GM21381 (cell line): ENCODE measurements at regions not wholly inside any gene's neighbourhood (a gene's known extent, or its start where the extent isn't known, plus 50 kb on each side); places are given as distances from the start of the nearest gene placed in this dataset.
"Not testable (repeated sequence)": the region's sequence is repeated elsewhere in the genome, so short reads cannot be mapped to it uniquely, and the experiment has no call there.

Source experiments
- ATAC-seq: cut with Tn5 transposase; IDR thresholded peaks from one replicate; pipeline ENCODE4 v1.9.1; 2021; ENCODE audit warnings: mild to moderate bottlenecking, moderate library complexity; ENCODE audit not compliant: unreplicated experiment

- no peak for ATAC-seq
These were observed 188.5 kb upstream of the CCNG1 start for GRCh38 chr5:163248871-163249270.

- no peak for ATAC-seq
These were observed 184.4 kb upstream of the CCNG1 start for GRCh38 chr5:163252950-163253349.

DNA sequence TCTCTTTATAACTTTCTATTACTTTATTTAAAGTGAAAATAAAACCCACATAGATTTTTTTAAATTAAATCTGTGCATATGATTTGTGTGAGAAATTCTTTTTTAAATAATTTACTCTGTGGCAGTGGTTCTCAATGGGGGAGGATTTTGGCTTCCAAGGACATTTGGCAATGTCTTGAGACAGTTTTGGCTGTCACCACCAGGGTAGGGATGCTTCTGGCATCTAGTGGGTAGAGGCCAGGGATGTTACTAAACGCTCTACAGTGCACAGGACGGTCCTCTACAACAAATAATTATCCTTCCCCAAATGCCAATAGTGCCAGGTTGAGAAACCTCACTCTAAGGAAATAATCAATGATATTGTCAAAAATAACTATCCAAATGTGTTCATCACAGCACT lies 177.9 kb upstream of the CCNG1 start:
- no peak for ATAC-seq

DNA sequence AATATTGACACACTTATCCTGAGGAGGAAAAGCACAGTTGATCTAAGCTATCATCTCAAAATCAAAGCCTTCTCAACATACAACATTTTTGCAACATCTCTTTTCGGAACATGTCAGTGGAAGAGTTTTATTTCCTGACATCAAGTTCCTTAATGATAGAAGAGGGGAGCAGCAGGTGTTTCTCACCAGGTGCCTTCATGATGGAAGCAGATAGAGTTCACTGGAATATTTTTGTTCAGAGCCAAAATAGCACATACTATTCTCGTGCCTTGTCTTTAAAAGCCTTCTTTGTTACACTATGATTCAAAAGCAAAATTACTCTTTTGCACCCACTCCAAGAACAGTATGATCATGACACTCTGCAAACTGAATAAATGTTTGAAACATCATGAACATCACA lies 176.9 kb upstream of the CCNG1 start:
- no peak for ATAC-seq

GRCh38 chr5:163260961-163261360 lies 176.4 kb upstream of the CCNG1 start:
- no peak for ATAC-seq

DNA sequence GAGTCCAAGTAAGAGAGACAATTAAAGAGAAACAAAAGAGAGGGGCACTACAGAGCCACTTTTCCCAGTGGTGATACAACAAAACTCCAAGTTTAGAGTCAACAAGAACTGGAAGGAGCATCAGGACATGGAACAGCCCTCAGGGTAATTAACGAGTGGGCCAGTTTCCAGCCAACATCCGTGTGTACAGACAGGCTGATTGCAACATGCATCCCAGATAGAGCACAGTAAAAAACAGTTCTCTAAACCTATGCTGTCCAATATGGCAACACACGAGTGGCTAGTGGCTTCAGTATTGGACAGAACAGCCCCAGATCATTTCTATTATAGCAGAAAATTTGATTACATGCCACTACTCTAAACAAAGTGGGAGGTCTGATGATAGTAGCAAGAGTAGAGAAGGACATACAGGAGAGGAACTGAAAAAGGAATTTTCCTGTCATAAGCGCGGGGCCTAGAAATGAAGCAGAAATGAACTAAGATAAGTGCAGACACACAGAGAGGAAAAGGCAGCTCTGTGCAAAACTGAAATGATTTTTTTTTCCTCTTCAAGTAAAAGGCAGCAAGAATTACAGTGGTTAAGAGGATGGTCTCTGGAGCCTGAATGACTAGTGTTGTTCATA lies 175.6 kb upstream of the CCNG1 start:
- ATAC-seq, result no peak

GRCh38 chr5:163266249-163266648 lies 171.1 kb upstream of the CCNG1 start:
- not testable (repeated sequence) for ATAC-seq

- ATAC-seq, result no peak
These were observed 167.8 kb upstream of the CCNG1 start for GRCh38 chr5:163269624-163270023.

DNA sequence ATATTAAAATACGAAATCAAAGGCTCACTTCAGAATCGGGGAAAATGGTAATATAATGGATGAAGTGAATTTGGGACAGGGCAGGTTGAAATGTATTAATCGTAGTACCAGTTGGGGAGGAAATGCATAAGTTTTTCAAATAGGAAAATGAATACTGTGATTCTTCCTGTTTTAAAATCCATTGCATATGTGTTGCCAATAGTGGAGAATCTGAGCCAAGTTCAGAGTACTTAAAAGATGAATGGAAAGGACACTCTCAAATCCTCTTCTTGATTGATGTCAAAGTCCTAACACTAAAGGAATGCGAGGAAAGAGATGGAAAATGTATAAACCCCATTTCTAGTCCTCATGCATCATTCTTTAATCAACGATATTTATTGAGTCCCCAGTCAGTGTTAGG lies 160.9 kb upstream of the CCNG1 start:
- no peak for ATAC-seq

DNA sequence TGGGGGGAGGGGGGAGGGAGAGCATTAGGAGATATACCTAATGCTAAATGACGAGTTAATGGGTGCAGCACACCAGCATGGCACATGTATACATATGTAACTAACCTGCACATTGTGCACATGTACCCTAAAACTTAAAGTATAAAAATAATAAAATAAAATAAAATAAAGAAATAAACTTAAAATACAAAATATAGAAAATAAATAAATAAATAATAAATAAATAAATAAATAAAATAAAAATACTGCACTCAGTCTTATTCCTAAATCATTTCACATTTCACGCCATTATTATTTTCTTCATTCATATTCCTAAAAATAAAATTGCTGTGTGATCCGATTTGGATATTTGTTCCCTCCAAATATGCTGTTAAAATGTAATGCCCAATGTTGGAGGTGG lies 156.5 kb upstream of the CCNG1 start:
- ATAC-seq, result not testable (repeated sequence)

GRCh38 chr5:163281512-163281911 lies 155.9 kb upstream of the CCNG1 start:
- ATAC-seq, result no peak

DNA sequence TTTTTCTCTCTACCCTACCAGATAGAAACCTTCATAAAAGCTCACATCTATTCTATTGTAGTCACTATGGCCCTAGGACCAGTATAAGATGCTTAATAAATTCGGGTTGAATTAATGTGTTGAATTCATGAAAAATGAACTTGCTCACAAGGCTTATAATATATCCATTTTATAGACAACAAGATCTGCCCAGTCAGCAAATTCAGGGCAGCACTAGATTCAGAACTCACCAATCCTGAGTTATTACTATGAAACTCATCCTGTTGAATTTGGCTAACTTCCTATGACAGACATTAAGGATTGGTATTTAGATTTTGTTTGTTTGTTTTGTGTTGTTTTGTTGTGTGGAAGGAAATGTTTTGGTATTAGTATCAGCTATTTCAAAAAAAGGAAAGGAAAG lies 143.6 kb upstream of the CCNG1 start:
- no peak for ATAC-seq

DNA sequence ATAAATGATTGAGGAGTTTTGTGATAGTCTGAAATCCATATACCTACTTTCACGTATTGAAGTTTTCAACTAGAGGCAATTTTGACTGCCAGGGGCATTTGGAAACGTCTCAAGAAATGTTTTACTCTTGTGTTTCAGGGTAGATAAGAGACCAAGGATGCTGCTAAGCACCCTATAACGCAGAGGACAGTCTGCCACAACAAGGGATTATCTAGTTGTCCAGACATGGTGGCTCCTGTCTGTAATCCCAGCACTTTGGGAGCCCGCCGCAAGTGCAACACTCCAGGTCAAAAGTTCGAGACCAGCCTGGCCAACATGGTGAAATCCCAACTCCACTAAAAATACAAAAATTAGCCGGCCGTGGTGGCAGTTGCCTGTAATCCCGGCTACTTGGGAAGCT lies 133.7 kb upstream of the CCNG1 start:
- ATAC-seq, result no peak

DNA sequence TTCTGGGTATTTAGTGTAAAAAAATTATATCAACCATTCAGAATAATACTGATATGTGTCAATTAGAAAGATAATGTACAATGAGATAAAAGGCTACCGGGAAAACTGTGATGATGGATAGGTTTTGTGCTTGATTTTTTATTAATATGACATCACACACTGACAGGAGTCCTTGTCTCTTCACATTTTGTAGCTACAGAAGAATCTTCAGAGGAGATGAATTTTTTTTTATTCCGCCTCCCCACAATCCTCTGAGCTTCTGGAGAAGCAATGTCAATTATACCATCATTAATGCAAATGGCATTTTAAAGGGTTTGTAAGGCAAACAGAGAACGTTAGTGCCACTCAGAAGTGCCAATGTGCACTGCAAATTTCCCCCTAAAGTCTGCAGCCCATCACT lies 131.7 kb upstream of the CCNG1 start:
- ATAC-seq, result no peak

- peak; percentile 48 for ATAC-seq
These were observed 131.0 kb upstream of the CCNG1 start for GRCh38 chr5:163306421-163306820.

GRCh38 chr5:163309914-163310313 lies 127.5 kb upstream of the CCNG1 start:
- ATAC-seq, result no peak

- ATAC-seq, result no peak
These were observed 126.4 kb upstream of the CCNG1 start for GRCh38 chr5:163310997-163311396.

- no peak for ATAC-seq
These were observed 124.8 kb upstream of the CCNG1 start for GRCh38 chr5:163312598-163312997.

DNA sequence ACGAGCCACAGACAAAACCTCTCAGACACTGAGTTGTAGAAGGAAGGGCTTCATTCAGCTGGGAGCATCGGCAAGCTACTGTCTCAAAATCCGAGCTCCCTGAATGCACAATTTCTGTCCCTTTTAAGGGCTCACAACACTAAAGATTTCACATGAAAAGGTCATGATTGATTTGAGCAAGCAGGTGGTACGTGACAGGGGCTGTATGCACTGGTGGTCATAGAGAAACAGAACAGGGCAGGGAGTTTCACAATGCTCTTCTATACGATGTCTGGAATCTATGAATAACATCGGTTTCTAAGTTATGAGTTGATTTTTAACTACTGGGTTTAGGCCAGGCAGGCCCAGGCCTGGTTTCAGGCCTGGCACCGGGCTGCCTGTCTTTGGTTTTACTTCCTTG lies 124.3 kb upstream of the CCNG1 start:
- not testable (repeated sequence) for ATAC-seq

DNA sequence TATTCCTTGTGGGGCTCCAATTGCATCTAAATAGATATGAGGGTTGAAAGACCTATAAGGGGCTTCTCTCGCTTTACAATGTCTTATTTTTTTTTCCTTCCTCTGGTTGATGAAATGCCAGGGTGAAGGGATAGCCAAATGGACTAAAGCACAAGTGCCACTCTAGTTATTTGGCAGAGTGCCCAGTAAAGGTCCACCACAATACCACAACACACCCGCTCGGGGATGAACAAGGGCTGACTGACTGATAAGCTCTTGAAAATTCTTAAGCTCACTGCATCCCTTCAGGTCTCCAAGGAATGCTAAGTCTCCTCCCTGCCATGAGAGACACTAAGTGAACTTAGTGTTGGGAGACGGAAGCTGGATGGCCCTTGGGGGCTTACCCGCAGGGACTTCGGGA lies 121.0 kb upstream of the CCNG1 start:
- not testable (repeated sequence) for ATAC-seq

- ATAC-seq, result no peak
These were observed 118.7 kb upstream of the CCNG1 start for GRCh38 chr5:163318707-163319106.

GRCh38 chr5:163321511-163321910 lies 115.9 kb upstream of the CCNG1 start:
- no peak for ATAC-seq
